Keratinocyte (primary cell): ENCODE measurements at regions not wholly inside any gene's neighbourhood (a gene's known extent, or its start where the extent isn't known, plus 50 kb on each side); places are given as distances from the start of the nearest gene placed in this dataset.

Source experiments
- DNase-seq: peaks from one replicate; pipeline ENCODE4 v3.0.0-alpha.2; 2011; ENCODE audit warnings: low read depth, missing footprints, low spot score
- FAIRE-seq: peaks from 2 replicates; lab custom pipeline; 2011; peaks lifted over from hg19 to GRCh38; lab: Jason Lieb, UNC
- H2AFZ ChIP-seq: 2 replicates; pipeline ENCODE4 v1.6.0; 2012; ENCODE audit warnings: low read length, control low read depth, inconsistent platforms; ENCODE audit not compliant: control insufficient read depth
- H3K27ac ChIP-seq: 2 replicates; pipeline ENCODE4 v1.5.1; 2011; ENCODE audit warnings: low read length; ENCODE audit not compliant: control insufficient read depth, insufficient read depth
- H3K27me3 ChIP-seq: 3 replicates; pipeline ENCODE4 v1.6.0; 2011; ENCODE audit warnings: low read length; ENCODE audit not compliant: control insufficient read depth, insufficient read depth; ENCODE audit errors: extremely low read depth
- H3K36me3 ChIP-seq, 2 experiments: 2 replicates in 1 of 2; 3 replicates in 1 of 2; pipeline ENCODE4 v1.5.1; 2011; ENCODE audit warnings: low read length in 2 of 2, mild to moderate bottlenecking in 1 of 2; ENCODE audit not compliant: control insufficient read depth in 2 of 2, insufficient read depth in 2 of 2; ENCODE audit errors: extremely low read depth in 1 of 2
- H3K4me1 ChIP-seq: 3 replicates; pipeline ENCODE4 v1.5.1; 2011; ENCODE audit warnings: low read length; ENCODE audit not compliant: control insufficient read depth, insufficient read depth; ENCODE audit errors: extremely low read depth
- H3K4me2 ChIP-seq: 3 replicates; pipeline ENCODE4 v1.6.0; 2011; ENCODE audit warnings: low read depth, low read length; ENCODE audit not compliant: control insufficient read depth, insufficient read depth; ENCODE audit errors: extremely low read depth
- H3K4me3 ChIP-seq, 3 experiments: fragments of 200-600 bp in 1 of 3; sonication (generic) in 1 of 3; 2 replicates in 2 of 3; 3 replicates in 1 of 3; pipeline ENCODE4 v1.5.1; 2011 to 2016; ENCODE audit warnings: low read length in 3 of 3, mild to moderate bottlenecking in 3 of 3, control low read depth in 2 of 3, inconsistent platforms in 1 of 3, low read depth in 1 of 3, mixed read lengths in 1 of 3, mixed run types in 1 of 3, moderate library complexity in 1 of 3; ENCODE audit not compliant: control insufficient read depth in 2 of 3, insufficient read depth in 2 of 3; ENCODE audit errors: extremely low read depth in 1 of 3
- H3K79me2 ChIP-seq: 2 replicates; pipeline ENCODE4 v1.6.0; 2012; ENCODE audit warnings: low read length; ENCODE audit not compliant: control insufficient read depth, insufficient read depth
- H3K9ac ChIP-seq: 3 replicates; pipeline ENCODE4 v1.6.0; 2011; ENCODE audit warnings: low read length; ENCODE audit not compliant: control insufficient read depth, insufficient read depth; ENCODE audit errors: extremely low read depth
- H3K9me1 ChIP-seq: 3 replicates; pipeline ENCODE4 v1.6.0; 2011; ENCODE audit warnings: low read length; ENCODE audit not compliant: control insufficient read depth, insufficient read depth; ENCODE audit errors: extremely low read depth
- H3K9me3 ChIP-seq: 2 replicates; pipeline ENCODE4 v1.5.1; 2012; ENCODE audit warnings: low read depth, low read length; ENCODE audit not compliant: control insufficient read depth
- H4K20me1 ChIP-seq: 3 replicates; pipeline ENCODE4 v1.6.0; 2011; ENCODE audit warnings: low read length; ENCODE audit not compliant: control insufficient read depth, insufficient read depth; ENCODE audit errors: extremely low read depth
- CTCF ChIP-seq, 3 experiments: IDR thresholded peaks in 1 of 3; conservative IDR thresholded peaks in 1 of 3; optimal IDR thresholded peaks in 1 of 3; 2 replicates in 2 of 3; 3 replicates in 1 of 3; pipeline versions ENCODE3 to v1.5.1; 2011; ENCODE audit warnings: low read length in 3 of 3, mild to moderate bottlenecking in 3 of 3, moderate library complexity in 2 of 3, control low read depth in 1 of 3, inconsistent platforms in 1 of 3; ENCODE audit not compliant: insufficient read depth in 2 of 3; ENCODE audit errors: extremely low read depth in 1 of 3
- EZH2 ChIP-seq: IDR thresholded peaks from one replicate; pipeline ENCODE4 v1.6.1; 2012; ENCODE audit warnings: inconsistent platforms, mild to moderate bottlenecking, low read length, moderate library complexity
- dilution Hi-C: fragments of 300-500 bp; cut with MboI; formaldehyde crosslinking; loops from one replicate; pipeline ENCODE4 v1.7.0; 2020; ENCODE audit warnings: low sequenced_read_pairs; ENCODE audit not compliant: extremely low pct_ligation_motif_present

DNA sequence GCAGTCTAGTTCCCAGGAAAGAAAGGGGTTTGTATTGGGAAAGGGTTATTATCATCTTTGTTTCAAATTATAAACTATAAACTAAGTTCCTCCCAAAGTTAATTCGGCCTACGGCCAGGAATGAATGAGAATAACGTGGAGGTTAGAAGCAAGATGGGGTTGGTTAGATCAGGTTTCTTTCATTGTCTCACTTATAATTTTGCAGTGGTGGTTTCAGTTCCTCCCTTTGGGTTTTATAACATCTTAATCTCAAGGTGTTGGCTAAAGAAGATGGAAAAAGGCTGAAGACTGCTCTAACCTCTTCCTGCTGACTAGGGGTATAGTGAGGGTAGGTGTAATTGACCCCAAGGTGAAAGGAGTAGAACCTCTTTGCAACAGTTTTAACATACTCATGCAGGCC is 1050.7 kb downstream of the OTOL1 start:
- no peak overlapping the region for H3K27ac ChIP-seq
- no peaks in the 10 kb centered on the region for H3K9me3 ChIP-seq
- no peaks in the 10 kb centered on the region for H3K9me1 ChIP-seq
- H3K4me2 ChIP-seq = no peak overlapping the region
- H3K4me3 ChIP-seq = no peak overlapping the region
- no peaks in the 10 kb centered on the region for H3K4me1 ChIP-seq
- no peaks in the 10 kb centered on the region for H3K79me2 ChIP-seq
- H2AFZ ChIP-seq = no peak overlapping the region
- DNase-seq (no peak), FAIRE-seq (no peak)
- no peak overlapping the region for H3K9ac ChIP-seq
- dilution Hi-C loops = no loop called here
- H3K27me3 ChIP-seq = no peaks in the 10 kb centered on the region
- TF ChIP-seq EZH2 = no peak
- TF ChIP-seq CTCF (optimal IDR thresholded peaks at IDR 0.05 in 1 of 3, IDR thresholded peaks at IDR 0.05 in 1 of 3, conservative IDR thresholded peaks at IDR 0.05 in 1 of 3; ENCODE audit: extremely low read depth in 1 of 3, insufficient read depth in 2 of 3, low read length in 3 of 3) = no peak
- H4K20me1 ChIP-seq = no peaks in the 10 kb centered on the region
- no peaks in the 10 kb centered on the region for H3K36me3 ChIP-seq

GRCh38 chr3:162555761-162556160 is 1059.2 kb downstream of the OTOL1 start:
- H3K9ac ChIP-seq = no peak overlapping the region
- no peaks in the 10 kb centered on the region for H3K4me1 ChIP-seq
- no peaks in the 10 kb centered on the region for H3K9me3 ChIP-seq
- no peaks in the 10 kb centered on the region for H3K79me2 ChIP-seq
- dilution Hi-C loops = no loop called here
- no peak overlapping the region for H3K4me3 ChIP-seq
- H3K4me2 ChIP-seq = no peak overlapping the region
- no peaks in the 10 kb centered on the region for H4K20me1 ChIP-seq
- no peak for DNase-seq
- H3K36me3 ChIP-seq = no peaks in the 10 kb centered on the region
- H2AFZ ChIP-seq = no peak overlapping the region
- H3K27ac ChIP-seq = no peak overlapping the region
- TF ChIP-seq CTCF (optimal IDR thresholded peaks at IDR 0.05 in 1 of 3, IDR thresholded peaks at IDR 0.05 in 1 of 3, conservative IDR thresholded peaks at IDR 0.05 in 1 of 3; ENCODE audit: extremely low read depth in 1 of 3, insufficient read depth in 2 of 3, low read length in 3 of 3) = no peak
- no peak for TF ChIP-seq EZH2
- no peaks in the 10 kb centered on the region for H3K27me3 ChIP-seq
- H3K9me1 ChIP-seq = no peaks in the 10 kb centered on the region
- FAIRE-seq = no peak
